ENCODE measurements at regions not wholly inside any gene's neighbourhood (a gene's known extent, or its start where the extent isn't known, plus 50 kb on each side); places are given as distances from the start of the nearest gene placed in this dataset.

DNA sequence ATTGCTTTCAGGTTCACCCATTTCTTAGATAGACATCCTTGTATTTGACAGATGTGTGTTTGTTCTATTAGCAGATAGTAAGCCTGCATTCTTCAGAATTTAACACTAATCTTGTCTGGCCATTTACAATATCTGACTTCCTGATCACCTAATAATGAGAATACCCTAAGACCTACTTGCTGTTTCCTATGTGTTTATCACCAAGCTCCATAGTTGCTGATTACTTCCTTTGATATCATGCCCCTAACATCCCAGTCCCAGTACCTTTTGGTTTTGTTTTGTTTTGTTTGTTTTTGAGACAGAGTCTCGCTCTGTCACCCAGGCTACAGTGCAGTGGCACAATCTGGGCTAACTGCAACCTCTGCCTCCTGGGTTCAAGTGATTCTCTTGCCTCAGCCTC, 143.6 kb upstream of the DST start:
- TF ChIP-seq, protein P1, sequence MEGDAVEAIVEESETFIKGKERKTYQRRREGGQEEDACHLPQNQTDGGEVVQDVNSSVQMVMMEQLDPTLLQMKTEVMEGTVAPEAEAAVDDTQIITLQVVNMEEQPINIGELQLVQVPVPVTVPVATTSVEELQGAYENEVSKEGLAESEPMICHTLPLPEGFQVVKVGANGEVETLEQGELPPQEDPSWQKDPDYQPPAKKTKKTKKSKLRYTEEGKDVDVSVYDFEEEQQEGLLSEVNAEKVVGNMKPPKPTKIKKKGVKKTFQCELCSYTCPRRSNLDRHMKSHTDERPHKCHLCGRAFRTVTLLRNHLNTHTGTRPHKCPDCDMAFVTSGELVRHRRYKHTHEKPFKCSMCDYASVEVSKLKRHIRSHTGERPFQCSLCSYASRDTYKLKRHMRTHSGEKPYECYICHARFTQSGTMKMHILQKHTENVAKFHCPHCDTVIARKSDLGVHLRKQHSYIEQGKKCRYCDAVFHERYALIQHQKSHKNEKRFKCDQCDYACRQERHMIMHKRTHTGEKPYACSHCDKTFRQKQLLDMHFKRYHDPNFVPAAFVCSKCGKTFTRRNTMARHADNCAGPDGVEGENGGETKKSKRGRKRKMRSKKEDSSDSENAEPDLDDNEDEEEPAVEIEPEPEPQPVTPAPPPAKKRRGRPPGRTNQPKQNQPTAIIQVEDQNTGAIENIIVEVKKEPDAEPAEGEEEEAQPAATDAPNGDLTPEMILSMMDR (conservative IDR thresholded peaks at IDR 0.05; ENCODE audit: low read depth, low read length): no peak
- no peak for TF ChIP-seq EZH2 (IDR thresholded peaks at IDR 0.05; ENCODE audit: borderline replicate concordance, low read depth, low read length, poor library complexity, severe bottlenecking)
